ENCODE measurements at regions not wholly inside any gene's neighbourhood (a gene's known extent, or its start where the extent isn't known, plus 50 kb on each side); places are given as distances from the start of the nearest gene placed in this dataset.

DNA sequence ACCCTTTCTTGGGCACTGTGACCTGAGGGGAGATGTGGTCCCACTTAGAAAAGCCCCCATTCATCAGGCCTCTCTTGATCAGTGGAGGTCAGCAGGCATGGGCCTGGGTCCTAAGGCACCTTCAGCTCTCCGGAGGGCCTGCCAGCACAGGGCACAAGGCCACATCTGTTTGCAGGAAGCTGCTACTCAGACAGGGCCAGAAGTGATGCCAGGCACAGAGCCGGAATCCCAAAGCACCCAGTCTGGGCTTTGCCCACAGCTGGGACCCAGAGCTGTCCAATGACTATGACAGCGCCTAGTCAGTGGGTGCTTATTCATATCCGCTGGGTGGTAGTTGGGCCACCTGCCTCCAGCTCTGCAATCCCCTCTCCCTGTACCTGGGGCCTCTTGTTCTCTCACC is 63.2 kb upstream of the ELN start:
- DNase-seq, result no peak

DNA sequence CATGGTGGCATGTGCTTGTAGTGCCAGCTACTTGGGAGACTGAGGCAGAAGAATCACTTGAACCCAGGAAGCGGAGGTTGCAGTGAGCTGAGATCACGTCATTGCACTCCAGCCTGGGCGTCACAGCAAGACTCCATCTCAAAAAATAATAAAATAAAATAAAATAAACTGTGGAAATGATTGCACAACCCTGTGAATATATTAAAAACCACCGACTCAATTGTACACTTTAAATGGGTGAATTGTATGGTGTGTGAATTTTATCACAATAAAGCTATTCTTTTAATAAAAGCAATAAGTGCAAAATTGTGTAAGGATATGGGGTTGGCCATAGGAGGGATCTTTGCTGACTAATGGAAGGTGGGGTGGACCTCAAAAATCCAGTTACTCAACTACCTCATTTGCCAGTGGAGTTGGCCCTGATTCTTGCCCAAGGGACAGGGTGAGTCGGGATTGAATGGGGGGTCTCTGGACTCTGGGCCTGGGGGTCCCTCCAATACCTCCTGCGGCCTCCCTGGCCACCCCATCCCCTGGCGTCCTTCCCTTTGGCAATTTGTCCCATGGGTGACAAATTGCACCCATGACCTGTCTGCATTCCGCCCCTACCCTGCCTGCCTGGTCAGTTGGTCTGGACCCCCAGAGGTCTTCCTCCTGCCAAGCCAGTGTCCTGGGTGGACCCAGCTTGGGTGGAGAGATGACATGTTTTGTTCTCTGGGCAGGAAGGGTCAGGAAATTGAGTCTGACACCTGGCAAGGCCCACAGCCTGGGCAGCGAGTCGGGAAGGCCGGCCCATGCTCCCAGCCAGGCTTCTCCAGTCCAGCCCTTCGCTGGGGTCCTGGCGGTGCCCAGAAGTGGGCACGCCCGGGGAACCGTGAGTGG is 61.7 kb upstream of the ELN start:
- no peak for DNase-seq

DNA sequence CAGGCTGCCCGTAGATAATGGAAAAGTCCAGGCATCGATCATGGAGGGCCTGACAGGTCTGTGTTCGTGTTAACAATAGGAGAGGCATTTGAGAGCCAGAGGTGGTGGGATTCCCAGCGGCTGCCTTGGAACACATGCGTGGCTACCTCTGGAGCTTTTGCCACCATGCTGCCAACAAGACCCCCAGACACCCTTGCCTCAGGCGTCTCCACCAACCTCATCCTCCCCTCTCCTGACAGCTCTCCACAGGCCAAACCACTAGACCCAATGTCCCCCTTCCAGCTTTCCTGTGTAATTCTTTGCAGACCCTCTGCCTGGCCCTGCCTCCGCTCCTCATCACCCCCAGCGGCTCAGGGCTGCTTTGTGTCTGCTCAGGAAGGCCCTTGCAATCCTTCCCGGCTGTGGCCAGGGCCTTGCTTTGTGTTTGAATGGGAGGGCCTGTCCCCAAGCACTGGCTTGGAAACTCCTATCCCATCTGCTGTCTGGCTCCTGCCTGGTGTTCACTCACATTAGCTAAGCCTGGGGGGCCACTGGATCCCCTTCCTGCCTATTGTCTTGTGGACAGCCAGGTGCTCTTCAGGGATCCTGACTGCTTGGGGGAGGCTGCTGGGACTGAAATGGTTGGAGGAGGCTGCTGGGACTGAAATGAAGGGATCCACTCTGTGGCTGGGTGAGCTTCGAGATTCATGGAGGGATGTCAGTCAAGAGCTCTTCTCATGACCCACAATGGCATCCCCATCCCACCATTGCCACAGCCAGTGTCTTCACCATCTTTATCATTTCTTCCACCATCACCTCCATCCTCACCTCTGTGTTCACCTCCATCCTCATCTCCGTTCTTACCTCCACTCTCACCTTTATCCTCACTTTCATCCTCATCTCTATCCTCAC is 60.8 kb upstream of the ELN start:
- peak; percentile 16 for DNase-seq

DNA sequence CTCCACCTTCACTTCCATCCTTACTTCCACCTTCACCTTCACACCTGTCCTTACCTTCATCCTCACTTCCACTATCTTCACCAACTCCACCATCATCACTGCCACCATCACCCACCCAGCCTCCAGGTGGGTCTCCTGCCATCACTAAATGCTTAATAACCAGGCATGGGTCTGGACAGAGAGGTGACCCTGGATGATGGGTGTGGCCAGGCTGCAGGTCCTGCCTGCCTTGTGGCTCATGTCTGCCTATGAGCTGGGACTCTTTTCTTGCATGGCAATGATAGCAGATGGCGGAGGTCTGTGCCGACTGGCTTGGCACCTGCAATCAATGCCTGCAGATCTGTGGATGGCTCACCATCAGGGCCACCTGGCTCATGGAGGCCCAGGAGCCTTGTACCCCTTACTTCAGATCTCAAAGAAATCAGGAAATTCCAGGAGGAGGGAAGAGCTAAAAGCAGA is 60.1 kb upstream of the ELN start:
- DNase-seq, result no peak

DNA sequence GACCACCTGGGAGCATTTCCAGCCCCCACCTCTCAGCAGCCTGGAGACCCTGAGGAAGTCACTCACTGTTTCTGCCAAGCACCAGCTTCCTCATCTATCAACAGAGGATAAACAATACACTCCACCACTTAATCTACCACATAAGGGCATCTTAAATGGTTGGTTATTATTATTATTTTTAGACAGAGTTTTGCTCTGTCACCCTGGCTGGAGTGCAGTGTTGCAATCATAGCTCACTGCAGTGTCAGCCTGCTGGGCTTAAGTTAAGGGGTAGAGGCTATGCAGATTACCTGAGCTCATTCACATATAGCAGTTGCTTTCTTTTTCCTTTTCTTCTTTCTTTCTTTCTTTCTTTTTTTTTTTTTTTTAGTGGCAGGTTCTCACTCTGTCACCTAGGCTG is 59.5 kb upstream of the ELN start:
- DNase-seq, result no peak

DNA sequence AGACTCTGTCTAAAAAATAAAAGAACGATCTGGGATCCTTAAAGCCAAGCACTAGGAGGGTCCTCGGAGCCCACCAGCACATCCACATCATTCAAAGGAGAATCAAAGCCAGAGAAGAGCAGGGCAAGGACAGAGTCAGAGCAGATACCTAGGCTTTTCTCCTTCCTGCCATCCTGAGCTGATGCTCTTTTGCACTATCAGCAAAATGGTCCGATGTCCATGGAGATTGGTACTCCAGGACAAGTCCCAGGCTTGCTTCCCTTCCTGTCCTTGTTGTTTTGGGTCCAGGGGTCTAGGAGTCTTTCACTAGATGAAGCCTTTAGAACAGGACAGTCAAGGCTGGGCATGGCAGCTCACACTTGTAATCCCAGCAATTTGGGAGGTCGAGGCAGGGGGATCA is 58.0 kb upstream of the ELN start:
- no peak for DNase-seq

DNA sequence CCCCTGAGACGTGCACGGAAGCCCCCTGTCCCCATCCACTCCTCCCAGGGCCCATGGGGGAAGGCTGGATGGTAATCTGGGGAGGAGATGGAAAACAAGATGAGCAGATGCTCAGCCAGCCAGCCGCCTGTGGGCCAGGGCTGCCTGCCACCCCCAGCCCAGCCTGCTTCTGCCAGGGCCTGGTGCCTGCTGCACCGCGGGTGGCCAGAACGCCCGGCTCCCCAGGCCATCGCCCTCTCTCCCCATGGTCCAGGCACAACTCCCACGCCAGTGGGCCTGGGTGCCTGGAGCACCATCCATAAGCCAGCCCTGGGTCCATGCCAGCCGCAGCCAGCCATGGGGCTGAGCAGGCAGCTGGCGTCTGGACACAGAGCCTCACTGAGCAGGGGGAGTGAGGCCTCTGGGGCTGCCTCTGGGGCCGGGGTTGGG is 57.2 kb upstream of the ELN start:
- DNase-seq, result peak; percentile 48

DNA sequence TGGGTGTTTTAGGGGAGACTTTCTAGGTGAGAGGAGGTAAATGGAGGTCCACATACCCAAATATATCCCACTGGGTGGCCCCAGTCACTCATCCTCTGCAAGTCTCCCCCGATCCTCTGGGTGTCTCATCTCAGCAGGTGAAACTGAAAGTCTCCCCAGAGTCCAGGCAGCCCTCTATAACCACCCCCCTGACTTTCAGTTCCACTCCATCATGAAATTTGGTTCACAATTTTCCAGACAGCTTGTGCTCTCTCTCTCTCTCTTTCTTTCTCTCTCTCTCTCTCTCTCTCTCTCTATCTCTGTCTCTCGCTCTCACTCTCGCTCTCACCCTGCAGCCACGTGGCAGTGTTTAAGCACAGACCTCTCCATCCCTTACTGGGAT is 56.7 kb upstream of the ELN start:
- DNase-seq, result no peak

DNA sequence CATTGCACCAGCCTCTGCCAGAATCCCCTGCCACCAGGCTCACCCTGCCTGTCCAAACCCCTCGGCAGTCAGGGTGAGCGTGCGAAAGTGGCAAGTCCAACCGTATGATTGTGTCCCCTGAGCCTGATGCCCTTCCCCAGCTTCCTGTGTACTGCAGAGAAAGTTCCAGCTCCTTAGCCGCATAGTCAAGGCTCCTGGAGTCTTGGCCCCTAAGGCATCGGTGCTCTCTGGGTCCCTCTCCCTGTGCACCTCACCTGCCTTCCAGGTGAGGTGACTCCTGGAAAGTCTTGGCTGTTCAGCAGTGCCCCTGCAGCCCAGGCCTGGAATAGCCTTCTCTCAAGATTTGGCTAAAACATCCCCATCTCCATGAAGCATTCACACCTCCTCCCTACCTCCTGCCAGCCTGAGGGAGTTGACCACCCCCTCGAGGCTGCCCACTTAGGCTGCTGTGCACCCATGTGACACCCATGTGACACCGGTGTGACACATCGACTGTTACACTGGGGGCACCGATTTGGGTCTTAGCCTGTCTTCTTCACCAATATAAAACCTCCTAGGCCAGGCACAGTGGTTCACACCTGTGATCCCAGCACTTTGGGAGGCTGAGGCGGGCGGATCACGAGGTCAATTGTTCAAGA is 56.1 kb upstream of the ELN start:
- peak; percentile 52 for DNase-seq

DNA sequence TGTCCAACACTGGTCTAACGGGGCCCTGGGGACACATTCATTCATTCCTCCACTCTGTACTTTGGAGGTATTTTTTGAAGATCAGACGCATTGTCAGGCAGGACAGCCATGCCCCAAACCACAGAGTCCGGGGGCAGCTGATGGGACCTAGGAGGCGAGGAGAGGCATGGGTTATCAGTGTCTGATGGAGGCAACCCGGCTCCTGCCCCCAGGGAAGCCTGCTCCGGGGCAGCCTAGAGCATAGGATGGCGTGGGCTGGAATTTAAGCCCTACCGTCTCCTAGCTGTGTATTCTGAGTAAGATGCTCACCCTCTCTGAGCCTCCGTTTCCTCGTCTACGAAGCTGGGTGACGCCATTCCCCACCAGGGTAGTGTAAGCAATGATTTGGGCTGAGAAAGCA is 55.4 kb upstream of the ELN start:
- DNase-seq, result no peak

DNA sequence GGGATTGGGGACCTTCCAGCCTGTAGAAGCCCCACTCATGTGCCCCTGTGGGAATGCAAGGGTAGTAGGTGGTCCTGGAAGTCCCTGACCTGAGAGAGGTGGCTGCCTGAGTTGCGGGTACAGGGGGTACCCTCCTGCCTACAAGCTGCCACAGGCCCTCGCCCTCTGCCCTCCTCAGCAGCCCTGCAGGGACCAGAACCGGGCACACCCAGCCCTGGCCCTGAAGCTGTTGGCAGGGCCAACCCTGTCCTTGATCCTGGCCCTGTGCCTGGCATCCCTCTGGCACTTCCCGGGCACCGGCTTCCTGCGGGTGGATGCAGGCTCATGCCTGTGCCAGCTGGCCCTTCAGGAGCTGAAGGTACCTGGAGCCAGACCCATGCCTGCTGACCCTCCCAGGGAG is 54.9 kb upstream of the ELN start:
- DNase-seq, result no peak

DNA sequence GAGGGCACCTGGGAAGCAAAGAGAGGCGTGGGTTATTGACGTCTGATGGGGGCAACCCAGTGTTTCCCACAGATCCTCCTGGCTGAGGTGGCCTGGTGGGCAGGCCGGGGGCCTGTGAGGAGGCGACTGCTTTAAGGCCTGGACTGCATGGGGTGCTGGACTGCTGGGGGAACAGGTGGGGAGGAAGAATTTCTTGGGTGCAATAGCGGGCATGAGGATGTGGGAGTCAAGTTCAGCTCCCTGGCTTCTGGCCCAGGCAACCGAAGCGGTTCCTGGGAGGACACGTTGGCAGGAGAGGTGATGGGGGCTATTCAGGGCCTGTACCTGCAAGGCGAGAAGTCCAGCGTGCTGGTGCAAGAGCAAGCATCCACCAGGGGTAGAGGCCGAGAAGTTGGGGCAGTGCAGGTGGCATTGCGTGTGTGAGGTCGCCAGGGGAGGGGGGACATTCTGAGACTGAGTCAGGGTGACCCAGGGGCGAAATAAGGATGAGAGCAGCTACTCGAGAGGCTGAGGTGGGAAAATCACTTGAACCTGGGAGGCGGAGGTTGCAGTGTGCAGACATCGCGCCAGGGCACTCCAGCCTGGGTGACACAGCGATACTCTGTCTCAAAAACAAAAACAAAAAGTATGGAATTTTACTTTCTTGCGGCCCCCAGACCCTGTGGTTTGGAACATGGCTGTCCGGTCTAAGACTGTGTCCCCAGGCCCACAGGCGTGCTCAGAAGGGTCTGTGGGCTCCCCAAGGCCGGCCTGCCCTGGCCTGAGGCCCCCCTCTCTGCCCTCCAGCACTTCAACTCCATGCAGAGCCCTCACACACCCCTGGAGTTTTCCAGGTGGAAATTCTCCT is 53.6 kb upstream of the ELN start:
- no peak for DNase-seq

DNA sequence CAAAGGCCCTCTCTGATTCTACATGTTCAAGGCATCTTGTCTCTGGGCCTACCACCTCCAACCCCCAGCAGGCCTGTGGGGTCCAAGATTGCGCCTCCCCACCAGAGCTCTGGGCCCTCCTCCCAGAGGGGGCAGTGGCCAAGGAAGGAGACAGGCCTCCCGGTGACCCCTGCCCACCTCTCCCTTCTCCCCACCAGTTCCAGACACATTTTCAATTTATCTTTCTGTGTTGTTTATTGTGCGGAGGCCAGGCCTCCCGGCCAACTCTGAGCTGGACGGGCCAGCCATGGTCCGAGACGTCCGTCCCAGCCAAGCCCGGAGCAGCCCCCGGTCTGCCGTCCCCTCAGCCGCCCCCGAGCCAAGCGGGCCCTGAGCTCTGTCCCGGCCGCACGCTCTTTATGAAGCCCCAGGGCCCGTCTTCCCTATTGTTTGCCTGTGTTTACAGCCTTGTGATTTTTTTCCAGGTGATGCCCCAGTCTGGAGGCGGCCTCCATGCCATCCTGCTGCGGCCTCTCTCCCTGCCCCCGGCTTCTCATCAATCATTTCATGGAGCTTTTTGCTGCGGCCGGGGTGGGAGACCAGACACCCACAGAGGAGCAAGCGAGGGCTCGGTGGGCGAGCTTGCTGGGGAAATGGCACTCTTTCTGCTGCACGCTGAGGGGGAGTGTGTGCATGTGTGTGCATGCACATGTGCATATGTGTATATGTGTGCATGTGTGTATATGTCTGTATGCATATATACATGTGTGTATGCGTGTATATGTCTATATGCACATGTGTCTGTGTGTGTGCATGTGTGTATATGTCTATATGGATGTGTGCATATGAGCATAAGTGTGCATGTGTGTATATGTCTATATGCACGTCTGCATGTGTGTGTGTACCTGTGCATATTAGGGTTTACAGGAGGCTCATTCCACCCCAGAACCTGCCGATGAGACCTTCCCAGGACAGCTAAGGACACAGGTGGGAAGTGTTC is 52.7 kb upstream of the ELN start:
- DNase-seq, result no peak

DNA sequence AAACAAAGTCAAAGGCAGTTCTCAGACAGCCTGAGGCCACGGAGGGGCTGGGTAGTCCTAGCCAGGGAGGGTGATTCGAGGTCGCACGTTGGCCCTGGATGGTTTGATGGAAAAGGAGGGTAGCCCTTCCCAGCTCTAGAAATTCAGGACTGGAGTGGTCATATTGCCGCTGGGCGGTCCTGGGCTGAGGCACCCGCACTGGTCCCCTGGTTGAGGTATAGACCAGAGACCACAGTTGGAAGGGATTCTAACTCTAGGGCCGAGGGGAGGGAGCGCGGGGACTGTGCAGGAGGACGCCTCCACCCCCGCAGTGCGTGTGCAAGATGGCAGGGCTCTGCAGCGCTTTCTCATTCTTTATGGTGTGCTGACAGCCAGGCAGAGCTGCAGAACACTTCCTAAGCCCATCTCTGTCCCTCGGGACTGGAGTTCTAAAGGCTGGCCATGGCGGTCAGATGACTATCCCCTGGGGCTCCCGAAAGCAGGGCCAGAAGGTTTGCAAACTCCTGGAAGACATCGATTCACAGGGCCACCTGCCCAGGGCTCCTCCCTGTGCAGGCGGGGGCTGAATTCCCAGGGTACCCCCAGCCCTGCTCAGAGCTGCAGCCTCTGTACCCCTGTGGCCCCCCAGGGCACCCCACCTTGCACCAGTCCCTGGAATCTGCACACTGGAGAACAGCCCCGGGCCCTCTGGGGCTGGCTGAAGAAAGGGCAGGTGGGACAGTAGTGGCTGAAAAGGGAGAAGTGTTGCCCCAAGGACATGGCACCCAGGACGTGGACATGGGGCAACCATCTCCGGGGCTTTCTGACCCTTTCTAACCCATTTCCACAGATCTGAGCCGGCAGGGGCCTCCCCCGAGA is 51.0 kb upstream of the ELN start:
- DNase-seq, result peak; percentile 54

DNA sequence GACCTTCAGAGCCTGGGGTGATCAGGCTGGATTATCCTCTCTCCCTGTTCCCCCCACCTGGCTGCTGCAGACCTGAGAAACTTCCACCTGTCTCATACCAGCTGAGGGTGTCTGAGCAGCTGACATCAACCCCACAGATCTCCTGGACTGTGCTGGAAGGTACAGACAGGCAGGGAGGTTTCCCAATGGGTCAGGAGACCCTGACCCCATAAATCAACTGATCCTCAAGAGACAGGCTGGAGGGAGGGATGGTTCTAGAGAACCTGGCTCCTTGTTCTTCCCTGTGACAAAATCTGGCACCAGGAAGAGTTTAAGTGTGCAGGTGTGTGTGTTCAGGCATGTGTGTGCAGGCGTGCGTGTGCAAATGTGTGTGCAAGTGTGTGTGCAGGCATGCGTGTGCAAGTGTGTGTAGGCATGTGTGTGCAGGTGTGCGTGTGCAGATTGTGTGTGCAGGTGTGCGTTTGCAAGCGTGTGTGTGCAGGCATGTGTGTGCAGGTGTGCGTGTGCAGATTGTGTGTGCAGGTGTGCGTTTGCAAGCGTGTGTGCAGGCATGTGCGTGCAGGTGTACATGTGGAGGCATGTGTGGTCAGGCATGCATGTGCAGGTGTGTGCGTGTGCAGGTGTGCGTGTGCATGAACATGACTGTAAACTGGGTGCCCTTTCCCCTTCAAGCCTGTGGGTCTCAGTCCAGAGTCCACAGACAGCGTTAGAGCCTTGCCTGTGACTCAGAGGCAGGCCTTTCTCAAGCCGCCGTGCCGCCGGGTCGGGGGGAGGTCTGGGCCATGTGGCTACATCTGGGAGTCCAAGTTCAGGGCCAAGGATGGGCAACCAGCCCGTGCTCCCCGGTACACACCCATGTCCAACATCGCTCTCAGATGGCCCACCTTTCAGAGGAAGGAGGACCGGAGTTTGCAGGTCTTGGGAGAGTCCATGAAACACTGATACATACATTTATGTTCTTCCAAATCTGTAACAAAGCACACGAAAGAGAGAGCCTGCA is 50.1 kb upstream of the ELN start:
- no peak for DNase-seq
